GM12872 (cell line): ENCODE measurements at regions not wholly inside any gene's neighbourhood (a gene's known extent, or its start where the extent isn't known, plus 50 kb on each side); places are given as distances from the start of the nearest gene placed in this dataset.

Experiments used
- TF ChIP-seq, protein P1 (sequence below): IDR thresholded peaks from 3 replicates; pipeline ENCODE4 v1.5.1; 2011; ENCODE audit warnings: low read depth, mild to moderate bottlenecking, low read length, moderate library complexity; ENCODE audit not compliant: insufficient read depth

DNA sequence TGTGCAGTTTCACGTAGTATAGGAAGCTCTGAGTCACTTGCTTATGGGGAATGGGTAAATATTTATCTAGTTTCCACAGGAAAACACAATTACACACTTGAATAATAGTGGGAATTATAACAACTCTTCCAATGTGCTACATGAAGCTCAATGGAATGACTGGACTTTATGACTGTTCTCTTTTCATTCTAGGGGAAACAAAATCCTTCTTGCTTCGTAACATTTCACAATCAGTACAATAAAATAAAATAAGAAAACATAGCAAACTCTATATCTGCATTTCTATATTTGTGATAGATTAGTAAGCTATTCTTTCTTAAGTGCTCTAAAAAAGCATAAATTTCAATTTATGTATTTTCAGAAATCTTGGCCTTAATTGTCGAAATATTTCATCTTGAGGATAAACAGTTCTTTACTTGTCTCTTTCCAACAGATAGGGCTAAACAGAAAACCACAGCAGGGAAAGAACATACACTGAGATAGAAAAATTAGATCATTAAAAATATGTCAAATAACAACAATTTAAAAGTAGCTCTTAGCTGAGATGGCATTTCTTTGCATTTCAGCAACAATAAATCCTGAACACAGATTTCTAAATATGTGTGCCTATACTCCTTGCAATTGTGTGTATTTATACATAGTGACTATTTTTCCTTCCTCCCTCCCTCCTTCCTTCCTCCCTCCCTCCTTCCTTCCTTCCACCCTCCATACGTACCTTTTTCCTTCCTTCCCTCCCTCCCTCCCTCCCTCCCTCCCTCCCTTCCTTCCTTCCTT is 395.5 kb upstream of the KCNMB2 start:
- TF ChIP-seq, protein P1, sequence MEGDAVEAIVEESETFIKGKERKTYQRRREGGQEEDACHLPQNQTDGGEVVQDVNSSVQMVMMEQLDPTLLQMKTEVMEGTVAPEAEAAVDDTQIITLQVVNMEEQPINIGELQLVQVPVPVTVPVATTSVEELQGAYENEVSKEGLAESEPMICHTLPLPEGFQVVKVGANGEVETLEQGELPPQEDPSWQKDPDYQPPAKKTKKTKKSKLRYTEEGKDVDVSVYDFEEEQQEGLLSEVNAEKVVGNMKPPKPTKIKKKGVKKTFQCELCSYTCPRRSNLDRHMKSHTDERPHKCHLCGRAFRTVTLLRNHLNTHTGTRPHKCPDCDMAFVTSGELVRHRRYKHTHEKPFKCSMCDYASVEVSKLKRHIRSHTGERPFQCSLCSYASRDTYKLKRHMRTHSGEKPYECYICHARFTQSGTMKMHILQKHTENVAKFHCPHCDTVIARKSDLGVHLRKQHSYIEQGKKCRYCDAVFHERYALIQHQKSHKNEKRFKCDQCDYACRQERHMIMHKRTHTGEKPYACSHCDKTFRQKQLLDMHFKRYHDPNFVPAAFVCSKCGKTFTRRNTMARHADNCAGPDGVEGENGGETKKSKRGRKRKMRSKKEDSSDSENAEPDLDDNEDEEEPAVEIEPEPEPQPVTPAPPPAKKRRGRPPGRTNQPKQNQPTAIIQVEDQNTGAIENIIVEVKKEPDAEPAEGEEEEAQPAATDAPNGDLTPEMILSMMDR, result no peak

- TF ChIP-seq, protein P1, result no peak
Measured at GRCh38 chr3:178146406-178146831, 389.8 kb upstream of the KCNMB2 start.

GRCh38 chr3:178147001-178147400 is 389.2 kb upstream of the KCNMB2 start:
- TF ChIP-seq, protein P1, result no peak

DNA sequence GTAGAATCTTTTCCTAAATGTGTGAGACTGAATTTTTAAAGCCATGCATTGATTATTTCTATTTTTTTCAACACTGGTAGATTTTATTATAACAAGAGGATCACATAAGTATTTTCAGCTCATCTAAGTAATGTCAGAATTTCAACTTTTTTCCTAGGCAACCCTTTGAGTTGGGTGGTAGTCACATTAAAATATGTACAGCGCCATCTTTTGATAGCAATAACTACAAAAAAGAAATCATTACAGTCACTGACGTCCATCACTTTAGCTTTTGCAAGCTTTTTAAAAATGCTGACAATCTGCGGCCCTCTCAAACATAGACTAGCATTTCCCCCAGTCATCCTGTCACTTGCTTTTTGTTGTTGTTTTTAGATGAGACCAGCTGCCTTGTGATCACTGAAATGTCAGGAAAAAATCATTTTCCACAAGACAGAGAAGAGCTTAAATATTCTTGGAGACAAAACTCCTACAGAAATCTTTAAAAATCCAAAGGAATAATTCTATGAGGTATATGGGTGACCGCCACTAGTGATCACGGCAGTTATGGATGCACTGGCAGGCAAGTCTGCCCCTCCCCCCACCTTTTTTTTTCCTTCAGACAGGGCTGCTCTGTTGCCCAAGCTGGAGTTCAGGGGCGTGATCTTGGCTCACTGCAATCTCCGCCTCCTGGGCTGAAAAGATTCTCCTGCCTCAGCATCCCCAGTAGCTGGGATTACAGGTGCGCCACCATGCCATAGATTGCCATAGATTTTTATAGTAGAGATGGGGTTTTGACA is 384.0 kb upstream of the KCNMB2 start:
- TF ChIP-seq, protein P1, result no peak

GRCh38 chr3:178152988-178153387 is 383.2 kb upstream of the KCNMB2 start:
- TF ChIP-seq, protein P1, result no peak

- TF ChIP-seq, protein P1, result 0 out of 3 replicates have a peak, but pooled peaks have one; percentile 3
Measured at GRCh38 chr3:178155521-178155920, 380.7 kb upstream of the KCNMB2 start.

DNA sequence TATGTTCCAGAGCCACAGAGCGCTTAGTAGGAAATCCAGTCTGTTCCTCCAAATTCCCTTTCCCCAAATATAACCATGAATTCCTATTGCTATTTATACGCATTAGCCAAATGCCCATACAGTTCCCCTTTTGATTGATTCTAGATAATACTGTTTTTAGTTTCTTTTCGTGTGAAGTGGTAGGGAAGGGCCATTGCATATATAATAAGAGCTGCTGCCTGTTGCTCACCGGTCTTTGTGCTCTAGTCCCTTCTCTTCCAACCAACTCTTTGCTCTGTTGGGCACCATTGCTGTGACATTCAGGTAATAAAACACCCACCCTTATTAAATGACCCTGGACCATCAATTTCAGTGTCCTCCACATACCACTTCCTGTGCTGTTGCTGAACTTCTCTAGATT is 379.9 kb upstream of the KCNMB2 start:
- TF ChIP-seq, protein P1, result no peak
